GM12878 (cell line): ENCODE measurements at regions not wholly inside any gene's neighbourhood (a gene's known extent, or its start where the extent isn't known, plus 50 kb on each side); places are given as distances from the start of the nearest gene placed in this dataset.

Source experiments
- ATAC-seq: fragments of 200-7000 bp; cut with Tn5 transposase; 3 replicates; pipeline ENCODE4 v1.9.1; 2020; ENCODE audit warnings: mild to moderate bottlenecking, moderate library complexity
- BruUV-seq: library from RNA; stranded (reverse); fragments of 400-500 nt; replicated peaks from 2 replicates; lab custom pipeline; 2021; lab: Mats Ljungman, UMichigan
- CTCF ChIA-PET: fragments of 300-600 bp; sonication (Branson Sonifier 250); formaldehyde crosslinking; extraction: SDS; loops from one replicate; lab custom pipeline; 2021; ENCODE audit warnings: inconsistent platforms; lab: Yijun Ruan, JAX
- POLR2A ChIA-PET: fragments of 350-600 bp; formaldehyde crosslinking; extraction: SDS; loops from one replicate; lab custom pipeline; 2021; ENCODE audit warnings: inconsistent platforms; lab: Charles Lee
- RAD21 ChIA-PET: fragments of 300-600 bp; sonication (Branson Sonifier 250); formaldehyde crosslinking; loops from one replicate; lab custom pipeline; 2023; ENCODE audit warnings: antibody characterized with exemption; ENCODE audit not compliant: unreplicated experiment; lab: Charles Lee
- SMC1A ChIA-PET: fragments of 300-600 bp; sonication (Branson Sonifier 250); formaldehyde crosslinking; loops from one replicate; lab custom pipeline; 2023; ENCODE audit not compliant: unreplicated experiment, uncharacterized antibody; lab: Charles Lee
- DNase-seq: peaks from one replicate; pipeline ENCODE4 v3.0.0-alpha.2; 2011; ENCODE audit warnings: low read depth, low spot score
- FAIRE-seq: peaks from 3 replicates; lab custom pipeline; 2011; peaks lifted over from hg19 to GRCh38; lab: Jason Lieb, UNC
- H2AFZ ChIP-seq: 2 replicates; pipeline ENCODE4 v1.6.0; 2011; ENCODE audit warnings: low read depth, low read length, control low read depth; ENCODE audit not compliant: control insufficient read depth
- H3K27ac ChIP-seq: 2 replicates; pipeline ENCODE4 v1.5.1; 2011; ENCODE audit warnings: control low read depth; ENCODE audit not compliant: control insufficient read depth, insufficient read depth
- H3K27me3 ChIP-seq, 2 experiments: replicated peaks in 1 of 2; 2 replicates each; pipeline versions ENCODE4 v1.6.0 to v1.6.1; 2011; ENCODE audit warnings: low read length in 1 of 2; ENCODE audit not compliant: control insufficient read depth in 2 of 2, insufficient read depth in 2 of 2
- H3K36me3 ChIP-seq, 2 experiments: 2 replicates each; pipeline ENCODE4 v1.5.1; 2011; ENCODE audit warnings: low read length in 1 of 2; ENCODE audit not compliant: control insufficient read depth in 2 of 2, insufficient read depth in 2 of 2
- H3K4me1 ChIP-seq: 2 replicates; pipeline ENCODE4 v1.6.1; 2011; ENCODE audit warnings: mild to moderate bottlenecking, low read length, moderate library complexity, mixed read lengths; ENCODE audit not compliant: control insufficient read depth, insufficient read depth
- H3K4me2 ChIP-seq: 2 replicates; pipeline ENCODE4 v1.6.0; 2011; ENCODE audit warnings: control low read depth; ENCODE audit not compliant: control insufficient read depth, insufficient read depth
- H3K4me3 ChIP-seq: fragments of 200-600 bp; sonication (generic); 2 replicates; pipeline ENCODE4 v1.5.1; 2016
- H3K79me2 ChIP-seq: 2 replicates; pipeline ENCODE4 v1.6.0; 2011; ENCODE audit warnings: low read length; ENCODE audit not compliant: control insufficient read depth, insufficient read depth
- H3K9ac ChIP-seq: 2 replicates; pipeline ENCODE4 v1.8.0; 2011; ENCODE audit warnings: low read length, control low read depth, mixed read lengths; ENCODE audit not compliant: control insufficient read depth, insufficient read depth
- H3K9me3 ChIP-seq: replicated peaks from 3 replicates; pipeline ENCODE4 v1.5.1; 2011; ENCODE audit warnings: mild to moderate bottlenecking, low read length; ENCODE audit not compliant: control insufficient read depth, insufficient read depth
- H4K20me1 ChIP-seq: 2 replicates; pipeline ENCODE4 v1.6.0; 2011; ENCODE audit not compliant: control insufficient read depth, insufficient read depth
- IRF3 ChIP-seq: fragments of 450-650 bp; IDR thresholded peaks from 2 replicates; pipeline ENCODE4 v1.6.1; 2014; ENCODE audit warnings: mild to moderate bottlenecking
- MYC ChIP-seq: IDR thresholded peaks from 2 replicates; pipeline ENCODE4 v1.6.1; 2011; ENCODE audit warnings: mild to moderate bottlenecking, low read length, moderate library complexity, inconsistent platforms; ENCODE audit not compliant: insufficient read depth, insufficient replicate concordance, insufficient read length, severe bottlenecking
- PML ChIP-seq: IDR thresholded peaks from 2 replicates; pipeline ENCODE4 v1.6.1; 2012; ENCODE audit warnings: low read length, inconsistent platforms
- RAD21 ChIP-seq: IDR thresholded peaks from 2 replicates; pipeline ENCODE4 v1.6.1; 2011; ENCODE audit warnings: mild to moderate bottlenecking, low read depth, low read length, moderate library complexity; ENCODE audit not compliant: insufficient read depth
- RELB ChIP-seq: fragments of 450-650 bp; IDR thresholded peaks from 2 replicates; pipeline ENCODE4 v1.6.1; 2017; ENCODE audit warnings: low read depth, mild to moderate bottlenecking, moderate library complexity
- SIX5 ChIP-seq: IDR thresholded peaks from 2 replicates; pipeline ENCODE4 v1.6.1; 2011; ENCODE audit warnings: mild to moderate bottlenecking, low read depth, low read length, moderate library complexity; ENCODE audit not compliant: severe bottlenecking
- SMAD1 ChIP-seq: fragments of 450-650 bp; IDR thresholded peaks from 2 replicates; pipeline ENCODE4 v1.6.1; 2018; ENCODE audit warnings: mild to moderate bottlenecking, low read depth; ENCODE audit not compliant: partially characterized antibody
- SMAD5 ChIP-seq: IDR thresholded peaks from 2 replicates; pipeline ENCODE4 v1.6.1; 2016; ENCODE audit warnings: antibody characterized with exemption, low read depth
- SUPT20H ChIP-seq: IDR thresholded peaks from 2 replicates; pipeline ENCODE4 v1.6.1; 2011; ENCODE audit warnings: low read depth, mild to moderate bottlenecking, low read length, moderate library complexity, borderline replicate concordance; ENCODE audit not compliant: control insufficient read depth
- USF2 ChIP-seq: IDR thresholded peaks from 2 replicates; pipeline ENCODE4 v1.6.1; 2011; ENCODE audit warnings: low read depth, low read length, improper control_type of control experiment, borderline replicate concordance
- ZBTB11 ChIP-seq: fragments of 450-650 bp; formaldehyde crosslinking; IDR thresholded peaks from 2 replicates; pipeline ENCODE4 v1.5.0; 2022; ENCODE audit warnings: mild to moderate bottlenecking, missing genetic modification characterization
- ZNF207 ChIP-seq: fragments of 450-650 bp; IDR thresholded peaks from 2 replicates; pipeline ENCODE4 v1.6.1; 2014; ENCODE audit warnings: antibody characterized with exemption, mild to moderate bottlenecking, borderline replicate concordance
- whole genome bisulfite sequencing: methylation state at CpG from one replicate; pipeline ENCODE4 v1.1.6; 2016; ENCODE audit warnings: low lambda C conversion rate; ENCODE audit not compliant: insufficient replicate concordance, insufficient coverage; ENCODE audit errors: missing lambda C conversion rate; 5-methylcytosine and 5-hydroxymethylcytosine counted together
- in situ Hi-C: fragments of 300-500 bp; cut with MboI; formaldehyde crosslinking; loops from 9 replicates; pipeline ENCODE4 v1.14.3; 2018; ENCODE audit warnings: mixed read lengths
- intact Hi-C: fragments of 100-400 bp; cut with micrococcal nuclease; formaldehyde crosslinking; loops from one replicate; pipeline ENCODE4 v1.14.2; 2022; ENCODE audit not compliant: unreplicated experiment
- TF ChIP-seq, protein P1 (sequence below): fragments of 450-650 bp; IDR thresholded peaks from 2 replicates; pipeline ENCODE4 v1.6.1; 2016; ENCODE audit warnings: mild to moderate bottlenecking, moderate library complexity, borderline replicate concordance

GRCh38 chr16:72369274-72369673, 197.3 kb upstream of the PMFBP1 start:
- ATAC-seq (no peak), DNase-seq (no peak), FAIRE-seq (no peak)
- Histone ChIP-seq H3K9me3 (peaks cover 1% of the 10 kb centered on the region), H2AFZ (no peak overlapping the region), H3K79me2 (no peaks in the 10 kb centered on the region), H3K27me3 (no peaks in the 10 kb centered on the region), H4K20me1 (no peaks in the 10 kb centered on the region), H3K4me1 (no peaks in the 10 kb centered on the region), H3K9ac (no peak overlapping the region), H3K4me2 (no peak overlapping the region), H3K27ac (no peak overlapping the region), H3K4me3 (no peak overlapping the region), H3K36me3 (no peaks in the 10 kb centered on the region)
- ChIA-PET POLR2A (no interaction called here), CTCF (no interaction called here), SMC1A (no interaction called here), RAD21 (no interaction called here)
- 100% methylated on average over 1 of the region's 1 CpG for WGBS
- intact Hi-C loops (no loop called here), in situ Hi-C loops (no loop called here)
- BruUV-seq: no TSS peak
- TF ChIP-seq SUPT20H (no peak), MYC (no peak), RELB (no peak), SIX5 (no peak), ZBTB11 (CRISPR knock-in tag) (no peak), USF2 (no peak), IRF3 (no peak), SMAD1 (no peak), PML (no peak), RAD21 (no peak), SMAD5 (no peak), ZNF207 (no peak)
- TF ChIP-seq, protein P1, sequence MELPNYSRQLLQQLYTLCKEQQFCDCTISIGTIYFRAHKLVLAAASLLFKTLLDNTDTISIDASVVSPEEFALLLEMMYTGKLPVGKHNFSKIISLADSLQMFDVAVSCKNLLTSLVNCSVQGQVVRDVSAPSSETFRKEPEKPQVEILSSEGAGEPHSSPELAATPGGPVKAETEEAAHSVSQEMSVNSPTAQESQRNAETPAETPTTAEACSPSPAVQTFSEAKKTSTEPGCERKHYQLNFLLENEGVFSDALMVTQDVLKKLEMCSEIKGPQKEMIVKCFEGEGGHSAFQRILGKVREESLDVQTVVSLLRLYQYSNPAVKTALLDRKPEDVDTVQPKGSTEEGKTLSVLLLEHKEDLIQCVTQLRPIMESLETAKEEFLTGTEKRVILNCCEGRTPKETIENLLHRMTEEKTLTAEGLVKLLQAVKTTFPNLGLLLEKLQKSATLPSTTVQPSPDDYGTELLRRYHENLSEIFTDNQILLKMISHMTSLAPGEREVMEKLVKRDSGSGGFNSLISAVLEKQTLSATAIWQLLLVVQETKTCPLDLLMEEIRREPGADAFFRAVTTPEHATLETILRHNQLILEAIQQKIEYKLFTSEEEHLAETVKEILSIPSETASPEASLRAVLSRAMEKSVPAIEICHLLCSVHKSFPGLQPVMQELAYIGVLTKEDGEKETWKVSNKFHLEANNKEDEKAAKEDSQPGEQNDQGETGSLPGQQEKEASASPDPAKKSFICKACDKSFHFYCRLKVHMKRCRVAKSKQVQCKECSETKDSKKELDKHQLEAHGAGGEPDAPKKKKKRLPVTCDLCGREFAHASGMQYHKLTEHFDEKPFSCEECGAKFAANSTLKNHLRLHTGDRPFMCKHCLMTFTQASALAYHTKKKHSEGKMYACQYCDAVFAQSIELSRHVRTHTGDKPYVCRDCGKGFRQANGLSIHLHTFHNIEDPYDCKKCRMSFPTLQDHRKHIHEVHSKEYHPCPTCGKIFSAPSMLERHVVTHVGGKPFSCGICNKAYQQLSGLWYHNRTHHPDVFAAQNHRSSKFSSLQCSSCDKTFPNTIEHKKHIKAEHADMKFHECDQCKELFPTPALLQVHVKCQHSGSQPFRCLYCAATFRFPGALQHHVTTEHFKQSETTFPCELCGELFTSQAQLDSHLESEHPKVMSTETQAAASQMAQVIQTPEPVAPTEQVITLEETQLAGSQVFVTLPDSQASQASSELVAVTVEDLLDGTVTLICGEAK: no peak
